Right forelimb (tissue), 1 donor: ENCODE measurements at regions not wholly inside any gene's neighbourhood (a gene's known extent, or its start where the extent isn't known, plus 50 kb on each side); places are given as distances from the start of the nearest gene placed in this dataset.
"Not testable (repeated sequence)": the region's sequence is repeated elsewhere in the genome, so short reads cannot be mapped to it uniquely, and the experiment has no call there.

ENCODE experiments used
- DNase-seq: peaks from one replicate; pipeline ENCODE4 v3.0.0-alpha.2; 2018

- DNase-seq, result no peak
Measured at GRCh38 chr4:155037031-155037430, 171.4 kb upstream of the NPY2R start.

GRCh38 chr4:155038459-155038858, 170.0 kb upstream of the NPY2R start:
- DNase-seq, result no peak

GRCh38 chr4:155039162-155039561, 169.3 kb upstream of the NPY2R start:
- no peak for DNase-seq

DNA sequence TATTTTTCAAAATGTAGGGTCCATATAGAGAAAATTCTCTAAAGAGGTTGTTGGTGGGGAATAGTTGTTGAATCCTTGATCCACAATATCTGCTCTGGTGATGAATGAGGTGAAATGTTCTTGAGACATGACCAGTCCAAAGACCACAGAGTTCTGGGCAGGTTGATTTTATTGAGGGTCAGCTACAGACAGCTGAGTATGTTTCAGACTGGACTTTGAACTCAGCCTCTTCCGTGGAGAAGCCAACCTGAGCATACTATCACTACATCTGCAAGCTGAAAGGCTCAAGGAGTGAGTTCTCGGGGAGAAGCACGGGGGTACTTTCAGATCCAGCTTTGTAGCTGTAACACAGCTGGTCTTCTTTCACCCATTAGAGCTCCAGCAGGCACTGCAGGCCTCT, 168.4 kb upstream of the NPY2R start:
- no peak for DNase-seq

GRCh38 chr4:155042014-155042413, 166.4 kb upstream of the NPY2R start:
- DNase-seq, result no peak

DNA sequence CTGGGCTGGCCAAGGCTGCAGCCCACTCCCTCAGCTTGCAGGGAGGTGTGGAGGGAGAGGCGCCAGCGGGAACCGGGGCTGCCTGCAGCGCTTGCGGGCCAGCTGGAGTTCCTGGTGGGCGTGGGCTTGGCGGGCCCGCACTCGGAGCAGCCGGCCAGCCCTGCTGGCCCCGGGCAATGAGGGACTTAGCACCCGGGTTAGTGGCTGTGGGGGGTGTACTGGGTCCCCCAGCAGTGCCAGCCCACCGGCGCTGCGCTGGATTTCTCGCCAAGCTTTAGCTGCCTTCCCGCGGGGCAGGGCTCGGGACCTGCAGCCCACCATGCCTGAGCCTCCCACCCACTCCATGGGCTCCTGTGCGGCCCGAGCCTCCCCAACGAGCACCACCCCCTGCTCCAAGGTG, 164.2 kb upstream of the NPY2R start:
- not testable (repeated sequence) for DNase-seq

GRCh38 chr4:155047755-155048154, 160.7 kb upstream of the NPY2R start:
- no peak for DNase-seq

DNA sequence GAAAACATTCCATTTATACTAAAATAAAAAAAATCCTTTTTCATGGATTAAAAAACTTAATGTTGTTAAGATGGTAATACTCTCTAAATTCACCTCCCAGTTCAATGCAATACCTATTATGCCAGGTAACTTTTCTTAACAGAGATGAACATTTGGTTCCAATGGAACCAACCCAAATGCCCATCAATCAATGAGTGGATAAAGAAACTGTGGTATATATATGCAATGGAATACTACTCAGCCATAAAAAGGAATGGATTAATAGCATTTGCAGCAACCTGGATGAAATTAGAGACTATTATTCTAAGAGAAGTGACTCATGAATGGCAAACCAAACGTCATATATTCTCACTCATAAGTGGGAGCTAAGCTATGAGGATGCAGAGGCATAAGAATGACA, 154.4 kb upstream of the NPY2R start:
- not testable (repeated sequence) for DNase-seq

DNA sequence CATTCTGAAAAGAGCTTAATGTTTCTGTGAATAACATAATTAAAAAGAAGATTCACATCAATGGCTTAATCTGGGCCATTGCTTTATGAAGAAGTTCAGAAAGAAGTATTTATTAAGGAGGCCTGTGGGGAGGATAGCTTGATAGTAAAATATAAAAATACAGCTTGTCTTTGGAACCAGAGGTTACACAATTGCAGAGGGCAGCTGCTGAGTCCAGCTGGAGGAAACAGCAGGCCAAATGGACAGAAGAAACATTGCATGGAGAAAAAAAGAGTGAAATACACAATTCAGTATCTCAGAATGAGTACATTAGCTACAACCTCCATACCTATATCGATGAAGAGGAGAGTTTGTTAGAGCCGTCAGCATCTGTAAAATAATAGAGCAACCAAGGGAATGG, 148.0 kb upstream of the NPY2R start:
- DNase-seq, result no peak

- no peak for DNase-seq
Measured at GRCh38 chr4:155060873-155061272, 147.6 kb upstream of the NPY2R start.

DNA sequence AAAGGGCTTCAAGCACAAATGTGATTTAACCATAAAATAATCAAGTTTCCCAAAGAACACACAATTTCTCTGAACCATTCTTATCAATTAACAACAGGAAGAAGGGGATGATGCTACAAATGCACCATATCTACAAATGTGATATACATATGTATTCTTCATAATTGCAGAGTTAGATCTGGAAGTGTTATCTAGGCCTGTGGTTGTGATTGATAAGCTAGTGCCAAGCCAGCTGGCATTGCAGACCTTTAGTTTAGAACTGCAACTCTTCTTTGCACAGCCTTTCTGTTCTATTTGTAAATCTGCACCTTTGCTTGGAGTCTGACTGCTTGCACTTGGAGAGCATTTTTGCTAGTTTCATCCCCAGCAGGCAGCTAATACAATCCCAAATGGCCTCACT, 145.5 kb upstream of the NPY2R start:
- no peak for DNase-seq

DNA sequence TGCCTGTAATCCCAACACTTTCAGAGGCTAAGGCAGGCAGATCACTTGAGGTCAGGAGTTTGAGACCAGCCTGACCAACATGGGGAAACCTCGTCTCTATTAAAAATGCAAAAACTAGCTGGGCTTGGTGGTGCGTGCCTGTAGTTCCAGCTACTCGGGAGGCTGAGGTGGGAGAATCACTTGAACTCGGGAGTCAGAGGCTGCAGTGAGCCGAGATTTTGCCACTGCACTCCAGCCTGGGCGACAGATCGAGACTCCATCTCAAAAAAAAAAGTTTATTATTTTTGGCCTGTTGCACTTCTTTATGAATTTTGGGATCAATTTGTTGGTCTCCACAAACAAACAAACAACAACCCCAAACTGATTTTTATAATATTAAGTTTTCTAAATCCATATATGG, 143.5 kb upstream of the NPY2R start:
- DNase-seq, result not testable (repeated sequence)

DNA sequence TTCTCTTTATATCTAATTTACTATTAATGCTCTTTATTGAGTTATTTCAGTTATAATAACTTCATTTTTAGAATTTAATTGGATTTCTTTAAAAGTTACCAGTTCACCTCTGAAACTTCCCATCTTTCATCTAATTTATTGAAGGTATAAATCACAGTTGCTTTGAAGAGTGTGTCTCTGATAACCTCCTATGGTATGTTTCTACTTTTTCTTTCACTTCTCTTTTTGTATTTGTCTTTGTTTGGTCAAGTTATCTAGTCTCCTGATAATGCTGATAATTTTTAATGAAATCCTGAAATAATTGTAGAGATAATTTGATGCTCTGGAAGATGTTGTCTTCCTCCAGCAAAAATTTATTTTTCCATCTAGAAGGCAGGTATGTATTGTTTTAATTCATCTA, 141.6 kb upstream of the NPY2R start:
- no peak for DNase-seq

DNA sequence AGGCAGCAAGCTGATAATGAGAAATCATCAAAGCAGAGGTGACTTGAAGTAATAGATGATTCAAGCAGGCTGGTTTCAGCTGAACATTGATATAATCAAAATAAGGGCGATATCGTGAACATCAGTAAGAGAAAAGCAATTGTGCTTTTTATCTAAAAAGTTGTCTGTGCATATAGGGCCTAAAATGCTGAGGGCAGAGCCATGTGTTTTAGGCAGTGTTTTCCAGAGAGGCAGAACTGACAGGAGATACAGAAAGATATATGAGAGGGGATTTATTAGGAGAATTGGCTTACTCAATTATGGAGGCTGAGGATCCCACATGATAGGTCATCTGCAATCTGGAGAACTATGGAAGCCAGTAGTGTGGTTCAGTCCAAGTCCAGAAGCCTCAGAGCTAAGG, 136.5 kb upstream of the NPY2R start:
- no peak for DNase-seq

- DNase-seq, result no peak
Measured at GRCh38 chr4:155072417-155072816, 136.0 kb upstream of the NPY2R start.

GRCh38 chr4:155073852-155074251, 134.6 kb upstream of the NPY2R start:
- DNase-seq, result no peak

DNA sequence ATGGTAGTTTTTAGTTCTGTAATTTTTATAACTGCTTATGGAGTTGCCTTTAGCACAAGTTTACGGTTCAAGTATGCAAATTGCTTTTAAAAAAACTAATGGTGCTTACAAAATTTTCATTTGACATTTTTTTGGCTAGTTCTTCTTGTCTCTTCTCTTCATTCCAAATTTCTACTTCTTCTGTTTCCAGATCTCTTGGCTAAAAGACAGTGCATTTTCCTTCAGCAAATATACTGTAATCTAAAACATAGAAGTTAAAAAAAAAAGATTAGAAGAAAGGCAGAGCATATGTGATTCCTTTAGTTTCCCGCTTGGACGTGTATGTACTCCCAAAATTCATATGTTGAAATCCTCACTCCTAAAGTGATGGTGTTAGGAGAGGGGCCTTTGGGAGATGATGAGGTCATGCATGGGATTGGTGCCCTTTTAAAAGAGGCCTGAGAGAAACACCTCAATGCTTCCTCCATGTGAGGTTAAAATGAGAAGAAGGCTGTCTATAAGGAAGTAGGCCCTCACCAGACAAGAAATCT, 132.1 kb upstream of the NPY2R start:
- no peak for DNase-seq

DNA sequence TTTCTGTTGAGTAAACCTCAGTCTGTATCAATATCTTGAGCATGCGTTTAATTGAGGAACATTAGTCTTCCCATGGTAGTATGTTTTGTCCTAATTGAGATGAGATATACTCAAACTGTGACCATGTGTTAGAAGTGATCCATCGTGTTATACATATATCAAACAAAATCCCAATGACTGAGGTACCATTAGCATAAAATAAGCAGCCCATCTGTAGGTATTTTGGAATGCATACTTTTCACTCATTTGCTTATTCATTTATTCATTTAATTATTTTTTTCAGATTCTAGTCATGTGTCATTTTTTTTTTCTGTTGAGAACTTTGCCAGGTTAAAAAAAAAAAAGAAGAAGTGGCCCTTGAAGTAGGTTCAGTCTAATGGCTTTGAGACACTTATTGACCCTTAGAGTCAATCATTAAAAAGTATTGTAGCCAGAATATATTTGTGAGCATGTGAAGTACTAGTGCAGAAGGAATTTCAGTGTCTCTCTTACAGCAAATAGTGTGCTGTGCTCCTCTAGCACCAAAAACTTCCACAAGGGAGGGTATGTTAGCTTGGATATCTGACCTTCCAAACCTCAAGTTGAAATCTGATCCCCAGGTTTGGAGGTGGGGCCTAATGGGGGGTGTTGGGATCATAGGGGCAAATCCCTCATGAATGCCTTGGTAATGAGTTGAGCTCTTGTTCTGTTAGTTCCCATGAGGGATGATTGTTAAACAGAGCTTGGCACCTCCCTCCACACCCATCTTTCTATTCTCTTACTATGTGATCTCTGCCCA, 130.8 kb upstream of the NPY2R start:
- no peak for DNase-seq

DNA sequence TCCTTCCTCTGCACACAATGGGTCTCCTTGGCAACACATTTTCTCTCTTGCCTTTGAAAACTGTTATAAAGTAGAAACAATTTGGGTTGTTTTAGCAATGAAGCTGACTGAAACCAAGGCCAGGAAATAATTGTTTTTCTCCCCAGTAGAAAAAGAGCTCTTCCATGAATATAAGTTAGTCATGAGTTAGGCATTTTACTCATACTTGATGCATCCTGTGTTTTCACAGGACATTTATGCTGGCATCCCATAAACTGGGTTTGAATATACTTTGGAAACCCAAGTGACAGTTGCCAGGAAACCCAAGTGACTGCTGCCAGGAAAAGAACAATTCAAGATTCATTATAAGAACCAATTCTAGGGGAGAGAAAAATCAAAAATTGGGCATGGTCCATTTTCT, 128.6 kb upstream of the NPY2R start:
- no peak for DNase-seq

- DNase-seq, result no peak
Measured at GRCh38 chr4:155081222-155081621, 127.2 kb upstream of the NPY2R start.

DNA sequence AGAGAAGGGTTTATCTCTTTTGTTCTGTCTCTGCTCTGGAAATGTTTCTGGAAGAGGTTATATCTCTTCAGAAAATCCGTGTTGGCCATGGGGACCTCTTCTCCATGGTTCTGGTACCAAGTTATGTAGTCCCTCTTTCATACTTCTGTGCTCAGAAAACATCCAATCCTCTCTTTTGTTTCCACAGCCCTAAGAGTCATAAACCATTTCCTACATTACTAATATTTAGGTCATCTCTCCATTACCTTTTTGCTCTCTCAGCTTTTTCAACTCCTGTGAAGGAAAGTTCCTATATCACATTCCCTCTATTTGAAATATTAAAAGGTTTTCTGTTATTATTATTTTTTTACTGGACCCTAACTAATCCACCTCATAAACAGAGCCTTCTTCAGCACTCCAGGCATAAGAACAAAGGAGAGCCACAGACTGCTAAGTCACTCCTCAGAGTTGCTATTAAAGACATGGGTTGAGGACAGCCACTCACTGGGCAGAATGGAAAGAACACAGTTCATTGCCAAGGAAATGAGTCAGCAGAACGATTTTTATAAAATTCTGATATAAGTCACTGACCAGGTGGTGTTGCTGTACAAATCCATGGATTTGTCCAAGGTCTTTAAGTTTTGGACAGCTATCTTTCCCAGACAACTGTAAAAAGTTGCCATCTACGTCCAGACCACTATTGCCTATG, 122.4 kb upstream of the NPY2R start:
- no peak for DNase-seq

DNA sequence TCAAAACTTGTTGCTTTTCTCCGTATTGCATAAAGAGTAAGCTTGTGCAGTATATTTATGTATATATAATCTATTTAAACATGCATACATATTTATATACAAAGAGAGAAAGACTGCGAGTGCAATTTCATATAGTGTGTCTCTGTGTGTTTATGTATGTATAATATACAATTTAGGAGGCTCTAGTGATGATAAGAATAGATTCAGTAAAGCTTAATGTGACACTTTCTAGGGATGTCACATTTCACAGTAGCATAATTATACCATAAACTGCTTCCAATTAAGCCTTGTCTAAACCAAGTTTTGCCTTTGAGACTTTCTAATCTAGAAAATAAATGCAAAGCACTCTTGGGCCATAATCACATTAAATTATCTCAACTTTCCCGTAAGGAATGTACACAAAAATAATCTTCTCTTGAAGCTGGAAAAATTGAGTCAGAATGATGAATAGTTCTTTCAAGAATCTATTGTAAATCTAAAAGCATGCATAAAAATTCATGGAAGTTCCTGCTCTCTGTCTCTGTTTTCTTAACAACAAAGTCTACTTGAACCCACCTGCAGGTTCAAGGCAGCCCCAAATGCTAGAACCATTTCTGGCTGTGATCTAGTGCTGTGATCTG, 114.1 kb upstream of the NPY2R start:
- DNase-seq, result no peak

DNA sequence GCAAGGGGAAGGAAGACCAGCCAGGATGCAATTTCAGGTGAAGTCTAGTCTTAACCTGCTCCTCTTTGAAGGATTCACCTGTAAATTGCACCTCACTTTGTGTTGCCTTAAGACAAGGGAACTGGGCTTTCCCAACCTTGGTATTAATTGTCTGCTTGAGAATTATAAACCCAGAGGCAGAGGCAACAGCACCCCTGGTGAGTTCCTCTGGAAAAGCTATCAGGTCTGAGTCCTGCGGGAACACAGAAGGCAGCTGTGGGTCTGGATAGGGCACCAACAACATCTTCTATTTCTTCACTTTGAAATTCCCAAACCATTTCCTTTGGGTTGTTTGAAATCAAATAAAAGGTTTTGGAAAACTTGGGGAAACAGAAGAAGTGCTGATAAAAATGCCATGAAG, 109.2 kb upstream of the NPY2R start:
- DNase-seq, result no peak

- no peak for DNase-seq
Measured at GRCh38 chr4:155106629-155107028, 101.8 kb upstream of the NPY2R start.
